ENCODE measurements at regions not wholly inside any gene's neighbourhood (a gene's known extent, or its start where the extent isn't known, plus 50 kb on each side); places are given as distances from the start of the nearest gene placed in this dataset.

DNA sequence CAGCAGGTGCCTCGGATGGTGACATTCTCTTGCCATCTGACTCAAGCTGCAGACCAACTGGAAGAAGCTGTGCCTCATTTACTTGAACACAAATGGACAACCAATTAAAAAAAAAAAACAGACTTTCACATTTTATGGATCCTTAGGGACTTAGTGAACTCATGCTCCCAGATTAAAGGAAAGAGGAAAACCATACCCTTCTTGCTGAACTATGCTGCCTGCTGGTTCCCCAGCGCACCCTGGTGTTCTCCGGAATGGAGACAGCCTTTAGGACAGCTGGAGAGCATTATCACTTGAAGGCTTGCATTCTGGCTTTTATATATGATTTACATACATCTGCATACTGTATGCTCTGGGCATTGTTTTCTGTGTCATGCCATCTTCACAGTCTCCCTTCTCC is 370.7 kb downstream of the SLC4A3 start:
- DNase-seq (ENCODE audit: low spot score): no peak

DNA sequence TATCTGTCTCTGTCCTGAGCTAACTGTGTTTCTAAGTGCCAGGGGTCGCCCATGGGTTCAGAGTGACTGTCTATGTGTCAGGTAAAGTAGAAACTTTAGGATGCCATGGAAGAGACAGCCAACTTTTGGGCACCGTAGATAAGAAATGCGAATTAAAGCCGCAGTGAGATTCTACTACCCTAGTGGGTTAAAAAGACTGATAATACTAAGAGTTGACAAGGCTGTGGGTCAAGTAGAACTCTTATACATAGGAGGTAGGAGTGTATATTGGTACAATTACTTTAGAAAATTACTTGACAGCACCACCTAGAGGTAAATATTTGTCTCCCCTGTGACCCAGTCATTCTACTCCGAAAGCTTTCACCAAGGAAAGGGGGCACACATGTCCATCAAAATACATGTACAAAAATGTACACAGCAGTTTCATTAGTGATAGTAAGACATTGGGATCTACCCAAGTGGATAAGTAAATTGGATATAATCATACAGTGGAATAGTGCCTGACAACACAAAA is 371.3 kb downstream of the SLC4A3 start:
- DNase-seq (ENCODE audit: low spot score): no peak

DNA sequence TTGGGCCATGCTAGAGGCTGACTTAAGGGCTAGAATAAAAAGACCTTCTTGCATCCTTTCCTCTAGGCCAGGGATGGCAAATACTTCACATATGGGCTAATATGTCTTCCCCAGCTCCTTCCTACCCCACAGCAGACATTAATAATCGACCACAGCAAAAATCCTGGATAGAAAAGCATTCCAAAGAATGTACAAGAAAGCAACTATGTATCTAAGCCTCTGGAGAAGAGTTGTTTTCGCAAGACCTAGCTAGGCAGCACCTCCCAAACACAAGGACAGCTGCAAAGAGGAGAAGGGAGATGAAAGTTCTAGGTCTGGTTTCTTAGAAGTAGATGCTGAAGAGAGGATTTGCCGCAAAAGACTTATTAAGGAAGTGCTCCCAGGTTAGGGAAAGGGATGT is 372.6 kb downstream of the SLC4A3 start:
- no peak for DNase-seq (ENCODE audit: low spot score)

DNA sequence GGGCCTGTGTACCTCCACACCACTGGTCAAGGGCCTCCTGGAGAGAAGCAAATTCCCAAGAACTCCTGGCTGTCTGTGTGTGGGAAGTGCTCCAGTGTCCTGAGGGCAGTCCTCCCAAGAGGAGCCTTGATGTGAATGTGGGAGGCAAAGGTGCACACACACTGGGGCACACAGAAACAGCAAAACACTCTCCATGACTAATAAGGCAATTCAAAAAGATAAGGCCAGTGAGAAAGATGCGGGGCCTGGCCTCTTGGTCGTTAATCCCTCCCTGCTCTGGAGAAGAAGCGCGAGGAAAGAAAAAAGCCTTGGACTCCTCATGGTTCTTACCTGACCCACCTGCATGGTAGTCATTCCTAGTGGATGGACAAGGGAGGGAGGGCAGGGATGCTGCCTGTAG is 373.2 kb downstream of the SLC4A3 start:
- DNase-seq (ENCODE audit: low spot score): no peak

DNA sequence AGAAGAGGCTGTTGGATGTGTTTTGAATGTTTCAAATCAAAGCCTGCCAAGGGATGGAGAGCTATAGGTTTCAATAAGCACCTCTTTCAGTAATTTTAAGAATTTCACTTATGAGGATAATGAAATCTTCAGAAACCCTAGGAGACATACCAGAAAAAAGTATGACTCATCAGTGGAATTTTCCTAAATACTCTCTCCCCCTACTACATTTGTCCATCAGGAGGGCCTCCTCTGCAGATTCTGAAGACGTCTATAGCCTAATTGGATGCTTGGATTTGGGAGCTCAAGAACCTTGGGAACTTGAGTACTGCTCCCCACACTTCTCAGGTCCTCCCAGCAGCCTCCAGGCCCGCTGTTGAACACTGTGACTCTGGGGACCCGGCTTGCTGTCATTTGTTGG is 374.3 kb downstream of the SLC4A3 start:
- no peak for DNase-seq (ENCODE audit: low spot score)

DNA sequence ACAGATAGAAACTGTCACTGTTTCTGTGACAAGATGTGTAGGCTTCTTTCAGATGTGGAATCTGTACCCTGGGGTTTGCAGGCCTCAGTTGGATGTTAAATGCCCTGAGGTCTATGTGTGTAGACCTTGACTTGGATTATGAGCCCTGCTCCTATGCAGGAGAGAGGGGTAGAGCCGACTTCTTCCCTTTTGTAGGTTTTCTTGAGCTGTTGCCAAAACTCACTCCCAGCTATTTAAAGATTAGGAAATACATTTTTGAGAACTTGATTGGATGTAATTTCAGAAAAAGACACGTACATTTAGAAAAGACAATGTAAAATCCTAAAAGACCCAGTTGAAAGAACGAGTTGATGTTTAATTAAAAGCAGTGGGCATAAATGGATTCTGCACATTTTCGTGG is 374.8 kb downstream of the SLC4A3 start:
- DNase-seq (ENCODE audit: low spot score): no peak

DNA sequence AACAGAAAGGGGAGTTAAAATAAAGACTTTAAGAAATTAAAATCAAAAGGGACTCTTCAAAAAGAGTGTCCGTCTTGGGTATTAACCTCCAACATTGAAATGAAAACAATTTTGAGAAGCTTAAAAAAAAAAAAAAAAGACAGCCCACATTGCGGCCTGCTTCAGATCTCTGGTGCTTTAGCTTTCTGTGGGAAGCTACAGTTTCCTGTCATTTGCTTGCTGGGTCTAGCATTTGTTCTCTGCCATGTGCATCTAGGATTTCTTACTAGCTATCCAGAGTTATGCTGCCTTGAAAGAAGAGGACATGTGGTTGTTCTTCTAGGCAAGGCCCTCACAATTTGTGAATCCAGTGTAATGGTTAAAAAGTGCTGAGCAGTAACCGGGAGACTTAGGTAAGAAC is 375.3 kb downstream of the SLC4A3 start:
- DNase-seq (ENCODE audit: low spot score): no peak

DNA sequence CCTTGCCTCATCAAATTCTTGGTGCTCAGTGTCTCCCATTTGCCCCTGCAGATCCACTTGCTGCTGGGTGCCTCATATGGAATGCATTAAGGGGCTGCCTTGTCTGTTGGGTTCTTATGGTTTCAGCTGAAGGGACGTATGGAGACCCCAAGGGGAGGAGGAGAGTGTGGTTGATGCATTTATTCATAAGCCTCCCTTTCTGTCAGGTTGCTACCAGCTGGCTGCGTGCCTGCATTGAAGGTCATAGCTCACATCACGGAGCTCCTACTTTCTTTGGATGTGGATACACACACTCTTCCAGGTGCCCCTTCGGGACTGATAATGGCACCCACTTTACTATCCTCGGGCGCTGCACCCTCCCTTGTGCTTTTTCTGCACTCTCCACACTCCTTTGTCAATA is 377.9 kb downstream of the SLC4A3 start:
- no peak for DNase-seq (ENCODE audit: low spot score)

DNA sequence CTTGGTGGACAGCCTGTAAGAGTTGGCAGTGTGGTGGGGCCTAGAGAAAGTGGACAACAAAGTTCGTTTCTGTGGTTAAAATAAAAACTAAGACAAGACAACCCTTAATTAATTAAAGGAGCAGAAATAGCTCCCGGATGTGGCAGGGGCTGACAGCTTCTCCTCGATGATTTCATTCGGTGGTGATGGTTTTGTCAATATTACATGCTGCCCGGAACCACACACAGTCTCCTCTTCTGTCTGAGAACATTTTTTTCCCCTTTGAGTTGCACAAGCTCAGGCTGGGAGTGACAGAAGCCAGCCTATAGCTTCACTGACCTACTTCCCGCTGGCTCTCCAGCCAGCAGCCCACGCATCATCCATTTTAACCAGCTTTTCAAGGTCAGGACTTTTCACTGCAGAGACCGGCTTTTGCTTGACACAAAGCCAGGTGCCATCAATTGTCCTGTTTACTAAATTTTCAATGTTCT is 378.8 kb downstream of the SLC4A3 start:
- DNase-seq (ENCODE audit: low spot score): no peak

DNA sequence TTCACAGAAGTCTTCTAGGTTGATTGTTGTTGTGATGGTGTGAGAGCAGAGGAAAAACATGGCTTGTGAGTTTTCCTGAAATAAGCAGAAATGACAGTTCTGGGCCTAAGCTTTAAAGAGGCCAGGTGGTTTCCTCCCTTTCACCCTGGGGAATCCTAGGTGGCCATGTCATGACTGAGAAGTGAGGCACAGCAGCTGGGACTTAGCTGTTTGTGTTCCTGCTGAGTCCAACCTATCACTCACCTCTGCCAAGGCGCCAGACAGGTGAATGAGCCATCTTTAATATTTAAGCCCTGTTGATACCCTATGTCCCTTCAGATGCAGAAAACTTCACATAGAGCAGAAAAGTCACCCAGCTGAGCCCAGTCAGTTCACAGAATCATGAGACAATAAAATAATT is 384.4 kb downstream of the SLC4A3 start:
- DNase-seq (ENCODE audit: low spot score): no peak

DNA sequence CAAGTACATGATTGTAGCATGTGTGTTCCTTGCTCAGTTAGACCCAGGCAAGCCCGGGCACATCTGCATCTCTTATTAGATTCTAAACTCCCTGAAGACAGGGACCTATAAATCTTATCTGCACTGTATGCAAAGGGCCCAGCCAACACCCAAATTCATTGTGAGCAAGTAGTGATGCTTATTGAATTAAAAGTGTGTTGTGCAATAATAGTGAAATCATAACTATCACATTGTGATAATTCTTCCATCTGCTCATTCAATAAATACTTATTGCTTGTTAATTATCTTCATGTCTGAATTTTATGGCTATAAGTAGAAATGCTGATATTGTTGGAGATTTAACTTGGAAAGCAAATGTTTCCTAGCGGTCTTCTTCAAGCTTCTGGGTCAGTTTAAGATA is 387.5 kb downstream of the SLC4A3 start:
- no peak for DNase-seq (ENCODE audit: low spot score)

DNA sequence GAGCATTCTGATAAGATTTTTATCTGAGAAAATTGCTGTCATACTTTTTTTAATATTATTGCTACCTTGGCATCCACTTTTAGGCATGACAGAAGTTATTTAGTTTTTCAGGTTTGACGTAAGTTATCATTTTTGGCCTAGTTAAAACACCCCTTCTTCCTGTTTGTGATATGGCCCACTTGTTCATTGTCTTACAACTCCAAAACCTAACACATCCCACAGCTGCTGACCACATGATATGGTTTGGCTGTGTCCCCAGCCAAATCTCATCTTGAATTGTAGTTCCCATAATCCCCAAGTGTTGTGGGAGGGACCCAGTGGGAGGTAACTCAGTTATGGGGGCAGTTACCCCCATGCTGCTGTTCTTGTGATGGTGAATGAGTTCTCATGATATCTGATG is 388.1 kb downstream of the SLC4A3 start:
- DNase-seq (ENCODE audit: low spot score): no peak

DNA sequence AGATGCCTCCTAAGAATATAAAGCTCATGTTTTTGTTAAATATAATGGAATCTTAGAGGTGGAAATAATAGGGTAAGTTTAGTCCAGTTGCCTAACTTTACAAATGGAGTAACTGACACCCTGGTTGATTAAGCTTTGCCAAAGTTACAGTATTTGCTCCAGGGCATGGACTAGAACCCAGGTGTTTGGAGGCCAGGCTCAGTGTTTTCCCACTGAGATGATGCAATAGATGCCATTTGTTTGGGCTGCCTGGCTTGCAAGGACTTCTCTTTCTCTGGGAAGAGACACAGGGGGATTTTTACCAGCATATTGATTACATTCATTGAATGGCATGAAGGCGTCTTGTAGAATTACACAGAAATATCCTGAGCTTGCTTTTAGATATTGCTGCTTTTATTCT is 397.8 kb downstream of the SLC4A3 start:
- DNase-seq (ENCODE audit: low spot score): no peak

DNA sequence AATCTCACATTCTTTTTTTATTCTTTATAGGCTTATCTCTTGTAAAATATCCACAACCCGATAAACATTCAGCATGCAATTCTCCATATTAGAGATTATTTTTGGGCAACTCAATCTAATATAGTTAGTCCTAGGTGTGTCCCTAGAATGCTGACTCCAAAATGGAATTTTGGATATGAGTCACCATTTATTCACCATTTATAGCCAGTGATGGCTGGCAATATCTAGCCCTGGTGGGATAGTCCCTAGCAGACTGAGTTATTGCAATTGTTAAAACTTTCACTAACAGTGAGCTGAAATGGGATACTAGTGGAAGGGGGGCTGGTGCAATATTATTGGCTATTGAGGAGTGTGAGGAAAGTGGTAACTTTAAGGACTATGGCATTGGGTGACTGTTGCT is 401.6 kb downstream of the SLC4A3 start:
- no peak for DNase-seq (ENCODE audit: low spot score)

DNA sequence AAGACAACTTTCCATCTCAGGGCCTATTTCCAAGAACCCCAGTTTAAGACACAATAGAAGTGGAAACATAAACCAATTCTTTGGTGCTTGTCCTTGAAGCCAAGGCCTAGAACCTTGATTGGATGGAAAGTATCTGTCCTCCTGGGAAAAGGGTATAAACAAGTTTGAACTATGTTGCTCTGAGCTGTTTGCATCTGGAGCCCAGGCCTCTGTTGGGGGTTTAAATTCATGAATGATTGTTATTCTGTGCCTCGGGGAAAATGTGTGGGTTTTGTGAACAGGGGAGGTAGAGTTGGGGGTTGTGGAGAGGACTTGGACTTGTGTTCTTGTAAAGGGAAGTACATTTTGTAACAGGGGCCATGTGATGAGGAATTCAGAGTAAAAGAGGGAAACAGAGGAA is 406.1 kb downstream of the SLC4A3 start:
- DNase-seq (ENCODE audit: low spot score): no peak

DNA sequence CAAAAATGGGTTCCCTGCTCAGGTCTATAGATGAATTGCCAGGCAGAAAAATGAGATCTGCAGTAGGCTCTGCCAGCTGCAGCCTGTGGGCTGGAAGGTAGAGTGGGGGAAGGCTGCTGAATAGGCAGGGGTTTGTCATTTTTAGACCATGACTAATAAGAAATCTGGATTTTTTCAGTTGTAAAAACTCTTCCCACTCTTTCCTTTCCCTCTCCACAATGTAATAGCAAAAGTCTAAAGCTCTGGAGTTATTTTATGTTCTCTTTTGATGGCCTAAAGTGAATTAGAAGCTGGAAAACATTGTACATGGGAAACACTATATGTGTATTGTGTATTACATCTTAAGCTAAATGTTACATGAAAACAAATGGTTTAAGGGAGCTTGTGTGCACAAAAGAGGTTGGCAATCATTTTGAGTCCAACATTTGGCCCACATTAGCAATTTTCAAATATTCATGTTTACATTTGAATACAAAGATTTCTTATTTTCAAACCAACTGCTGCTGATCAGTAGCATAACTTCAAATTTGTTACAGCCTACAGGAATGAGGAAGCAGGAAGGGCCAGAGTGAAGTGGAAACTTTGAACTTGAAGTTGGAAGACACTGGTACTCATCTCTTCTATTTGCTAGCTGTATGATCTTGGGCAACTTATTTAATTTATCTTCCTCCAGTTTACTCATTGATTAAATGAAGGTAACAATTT is 407.1 kb downstream of the SLC4A3 start:
- peak; percentile 57 for DNase-seq (ENCODE audit: low spot score)

DNA sequence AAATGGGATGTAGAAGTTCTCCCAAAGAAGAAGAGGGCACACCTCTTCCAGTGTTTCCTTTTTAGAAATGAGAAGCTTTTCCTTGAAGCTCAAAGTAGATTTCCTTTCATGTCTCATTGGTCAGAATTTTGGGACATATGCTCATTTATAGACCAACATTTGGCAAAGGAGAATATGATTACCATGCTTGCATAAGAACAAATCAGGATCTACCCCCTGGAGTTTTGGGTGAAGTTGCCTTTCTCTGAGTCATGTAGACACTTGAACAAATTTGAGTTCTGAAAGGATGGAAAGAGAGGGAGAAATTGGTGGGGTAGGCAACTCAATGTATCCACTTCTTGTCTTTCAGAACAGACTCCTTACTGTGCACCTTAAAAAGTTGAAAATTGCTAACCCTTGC is 409.0 kb downstream of the SLC4A3 start:
- DNase-seq (ENCODE audit: low spot score): no peak

DNA sequence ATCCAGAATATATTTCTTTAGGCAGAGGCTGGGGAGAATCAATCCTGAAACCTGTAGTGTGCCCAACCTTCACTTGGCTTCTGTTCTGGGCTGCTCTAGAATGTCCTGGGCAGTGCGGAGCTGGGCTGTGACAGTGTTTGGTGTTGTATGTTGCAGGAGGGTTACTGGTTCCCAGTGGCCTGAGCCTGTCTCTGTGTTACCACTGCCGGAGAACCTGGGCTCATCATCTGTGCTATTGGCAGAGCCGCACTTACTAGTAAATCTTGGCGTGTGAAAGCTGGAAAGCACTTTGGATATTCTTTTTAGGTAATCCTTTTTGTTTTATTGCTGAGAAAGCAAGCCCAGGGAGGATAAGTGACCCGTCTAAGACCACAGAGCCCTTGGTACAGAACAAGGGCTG is 412.9 kb downstream of the SLC4A3 start:
- DNase-seq (ENCODE audit: low spot score): no peak

DNA sequence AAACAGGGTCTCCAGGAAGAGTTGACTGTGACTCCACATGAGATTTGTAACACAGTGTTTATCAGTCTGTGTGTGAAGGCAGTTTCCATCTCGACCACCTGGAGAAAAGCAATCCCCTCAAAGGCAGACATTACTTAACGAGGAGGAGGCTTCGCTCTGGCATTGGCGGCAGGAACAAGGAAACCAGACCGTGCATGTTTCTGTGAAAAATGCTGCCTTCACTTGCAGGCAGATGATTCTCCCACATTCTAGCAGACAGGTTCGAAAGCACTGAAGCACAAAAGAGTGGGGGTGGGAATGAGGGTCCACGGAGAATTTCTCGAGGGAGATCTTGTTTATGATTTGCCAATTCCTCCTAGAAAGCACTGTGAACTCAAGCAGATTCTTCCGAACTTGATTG is 414.0 kb downstream of the SLC4A3 start:
- DNase-seq (ENCODE audit: low spot score): no peak

DNA sequence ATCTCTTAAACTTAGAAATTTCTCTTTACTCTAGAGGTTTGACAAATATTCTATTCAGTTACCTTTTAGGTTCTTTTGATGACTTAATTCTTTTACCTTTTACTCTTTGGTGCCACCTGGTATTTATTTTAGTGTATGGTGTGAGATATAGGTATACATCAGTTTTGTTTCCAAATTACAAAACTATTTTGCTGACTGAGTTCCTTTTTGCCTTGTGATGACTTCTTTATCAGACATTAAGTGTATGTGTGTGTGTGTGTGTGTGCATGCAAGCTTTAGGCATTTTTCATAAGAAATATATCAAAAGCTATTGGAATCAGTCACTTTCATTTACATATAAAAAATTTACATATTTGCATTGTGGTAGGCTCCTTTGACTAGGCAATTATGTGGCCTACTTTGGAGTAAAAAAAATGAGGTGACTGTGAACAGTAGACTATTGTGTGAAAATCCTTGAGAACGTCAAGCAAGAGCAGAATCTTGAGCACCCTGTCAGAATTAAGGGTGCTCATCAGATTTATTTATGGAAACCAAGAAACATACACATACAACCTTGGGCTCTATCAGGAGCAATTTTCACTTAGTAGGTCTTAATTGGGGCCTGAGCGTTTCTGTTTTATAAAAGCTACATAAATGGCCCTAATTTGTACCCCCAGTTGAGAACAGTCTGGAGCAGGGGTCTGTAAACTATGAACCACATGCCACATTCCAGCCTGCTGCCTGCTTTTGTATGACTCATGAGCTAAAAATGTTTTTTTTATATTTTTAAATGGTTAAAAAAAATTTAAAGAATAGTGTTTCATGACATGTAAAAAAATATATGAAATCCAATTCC is 415.9 kb downstream of the SLC4A3 start:
- DNase-seq (ENCODE audit: low spot score): peak; percentile 24

DNA sequence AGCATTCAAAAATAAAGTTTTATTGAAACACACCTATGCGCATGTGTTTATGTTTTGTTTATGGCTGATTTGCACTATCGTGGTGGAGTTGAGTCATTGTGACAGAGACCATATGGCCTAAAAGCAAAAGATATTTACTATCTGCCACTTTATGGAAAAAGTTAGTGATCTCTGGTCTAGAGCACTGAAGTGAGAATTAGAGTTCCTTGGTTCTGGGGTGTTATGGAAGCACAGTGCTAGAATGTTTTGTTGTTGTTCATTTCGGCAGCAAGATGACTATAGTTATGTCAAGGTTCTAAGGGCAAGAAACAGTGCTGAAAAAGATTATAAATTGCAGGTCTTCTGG is 416.5 kb downstream of the SLC4A3 start:
- DNase-seq (ENCODE audit: low spot score): no peak

DNA sequence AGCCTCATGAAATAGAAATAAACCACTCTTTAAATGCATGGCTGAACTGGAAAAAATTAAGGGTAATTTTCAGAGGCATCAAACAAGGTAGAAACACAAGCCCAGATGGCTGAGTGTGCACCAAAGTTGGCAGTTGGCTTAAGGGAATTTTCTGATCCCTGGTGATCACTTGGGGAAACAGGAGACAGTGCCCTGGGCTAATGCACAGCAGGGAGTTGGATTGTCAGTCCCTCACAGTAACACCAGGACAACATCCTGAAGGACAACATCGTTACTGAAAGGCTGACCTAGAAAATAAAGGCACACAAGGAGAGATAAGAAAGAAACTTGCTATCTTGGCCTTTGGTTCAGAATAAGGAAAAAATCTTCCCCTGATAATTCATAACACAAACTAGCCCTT is 417.0 kb downstream of the SLC4A3 start:
- no peak for DNase-seq (ENCODE audit: low spot score)

DNA sequence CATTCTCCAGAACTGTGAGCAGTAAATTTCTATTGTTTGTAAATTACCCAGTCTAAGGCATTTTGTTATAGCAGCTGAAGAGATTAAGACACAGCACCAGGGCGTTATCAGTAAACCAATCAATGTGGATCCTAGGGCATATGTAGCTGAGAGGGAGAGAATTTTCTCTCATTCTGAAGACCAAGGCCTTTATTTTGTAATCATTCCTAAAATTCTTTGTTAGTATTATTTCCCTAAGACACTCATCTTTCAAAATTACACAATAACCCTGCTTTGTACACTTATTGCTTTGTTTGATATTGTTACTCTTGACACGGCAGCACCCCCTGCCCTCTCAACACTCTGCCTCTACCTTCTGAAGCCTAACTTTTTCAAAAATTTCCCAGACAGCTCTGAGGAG is 419.1 kb downstream of the SLC4A3 start:
- DNase-seq (ENCODE audit: low spot score): no peak

DNA sequence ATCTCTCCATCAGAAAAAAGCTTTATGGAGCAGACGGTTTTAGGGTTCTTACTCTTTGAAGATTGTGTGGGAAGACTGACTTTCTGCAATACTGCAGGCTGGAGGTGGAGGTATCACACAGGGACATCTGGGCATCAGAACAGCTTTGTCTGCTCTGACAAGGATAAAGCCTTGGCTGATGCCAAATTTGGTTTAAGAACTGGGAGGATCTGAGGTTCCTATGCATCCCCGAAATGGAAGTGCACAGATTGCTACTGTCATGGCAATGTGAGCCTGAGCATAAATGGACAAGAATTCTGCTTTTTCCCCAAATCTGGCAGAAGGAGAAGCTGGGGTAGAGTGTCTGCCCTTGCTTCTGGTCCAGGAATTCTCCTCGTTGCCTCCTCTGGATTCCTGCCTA is 424.3 kb downstream of the SLC4A3 start:
- DNase-seq (ENCODE audit: low spot score): no peak

Measured in kidney tubule cell (primary cell).